Activated CD8-positive, alpha-beta memory T cell treated with anti-CD3 and anti-CD28 coated beads for 36 hours (primary cell): ENCODE measurements at regions not wholly inside any gene's neighbourhood (a gene's known extent, or its start where the extent isn't known, plus 50 kb on each side); places are given as distances from the start of the nearest gene placed in this dataset.
"Not testable (repeated sequence)": the region's sequence is repeated elsewhere in the genome, so short reads cannot be mapped to it uniquely, and the experiment has no call there.

Experiments used
- CTCF ChIA-PET: fragments of 350-600 bp; sonication (Branson Sonifier 250); formaldehyde crosslinking; loops from one replicate; lab custom pipeline; 2021; ENCODE audit warnings: antibody characterized with exemption; lab: Charles Lee
- POLR2A ChIA-PET: fragments of 350-600 bp; sonication (Branson Sonifier 250); formaldehyde crosslinking; loops from one replicate; lab custom pipeline; 2021; ENCODE audit warnings: antibody characterized with exemption; lab: Charles Lee

DNA sequence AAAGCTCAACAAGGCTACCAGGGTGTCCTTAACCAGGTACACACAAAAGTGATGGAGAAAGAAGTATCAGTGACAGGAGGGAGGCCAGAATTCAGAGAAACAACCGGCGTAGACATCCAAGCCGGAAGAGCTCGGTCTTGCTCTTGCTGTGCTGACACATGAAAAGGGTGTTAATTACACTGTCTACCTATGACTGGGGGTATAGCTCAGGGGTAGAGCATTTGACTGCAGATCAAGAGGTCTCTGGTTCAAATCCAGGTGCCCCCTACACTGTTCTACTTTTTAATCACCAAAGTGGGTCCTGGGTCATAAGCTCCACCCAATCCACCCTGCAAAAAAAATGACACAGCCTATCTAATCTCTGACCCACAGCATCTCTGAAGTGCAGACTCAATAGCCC lies 86.9 kb upstream of the ZNF746 start:
- POLR2A ChIA-PET = interaction anchor here (1.0 kb wide), 1 partner anchor 9 kb away, joined by 3 read pairs; no protein-coding TSS in a partner anchor
- CTCF ChIA-PET = no interaction called here

DNA sequence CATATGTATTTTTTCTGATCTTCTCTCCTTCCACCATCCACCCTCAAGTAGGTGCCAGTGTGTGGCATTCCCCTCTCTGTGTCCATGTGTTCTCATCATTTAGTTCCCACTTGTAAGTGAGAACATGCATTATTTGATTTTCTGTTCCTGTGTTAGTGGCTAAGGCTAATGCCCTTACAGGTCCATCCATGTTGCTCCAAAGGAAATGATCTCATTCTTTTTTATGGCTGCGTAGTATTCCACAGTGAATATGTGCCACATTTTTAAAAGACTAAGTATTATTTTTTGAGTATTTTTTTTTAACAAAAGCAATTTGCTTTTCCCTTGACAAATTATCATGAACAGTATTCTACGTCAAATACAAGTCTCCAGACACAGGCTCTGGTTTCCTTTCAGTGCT lies 86.4 kb upstream of the ZNF746 start:
- CTCF ChIA-PET = no interaction called here
- POLR2A ChIA-PET = no interaction called here

DNA sequence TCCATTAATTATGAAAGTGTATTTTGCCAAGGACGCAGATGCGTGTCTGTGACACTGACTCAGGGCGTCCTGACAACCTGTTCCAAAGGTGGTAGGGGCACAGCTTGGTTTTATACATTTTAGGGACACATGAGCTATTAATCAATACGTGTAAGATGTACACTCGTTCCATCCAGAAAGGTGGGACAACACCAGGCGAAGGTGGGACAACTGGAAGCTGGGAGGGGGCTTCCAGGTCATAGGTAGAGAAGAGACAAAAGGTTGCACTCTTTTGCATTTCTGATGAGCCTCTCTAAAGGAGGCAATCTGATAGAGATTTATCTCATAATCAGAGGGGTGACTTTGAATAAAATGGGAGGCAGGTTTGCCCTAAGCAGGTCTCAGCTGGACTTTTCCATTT lies 82.7 kb upstream of the ZNF746 start:
- ChIA-PET CTCF (interaction anchor here (0.7 to 1.4 kb wide), 2 partner anchors 44 to 243 kb away, joined by 3 read pairs; no protein-coding TSS in a partner anchor), POLR2A (no interaction called here)

DNA sequence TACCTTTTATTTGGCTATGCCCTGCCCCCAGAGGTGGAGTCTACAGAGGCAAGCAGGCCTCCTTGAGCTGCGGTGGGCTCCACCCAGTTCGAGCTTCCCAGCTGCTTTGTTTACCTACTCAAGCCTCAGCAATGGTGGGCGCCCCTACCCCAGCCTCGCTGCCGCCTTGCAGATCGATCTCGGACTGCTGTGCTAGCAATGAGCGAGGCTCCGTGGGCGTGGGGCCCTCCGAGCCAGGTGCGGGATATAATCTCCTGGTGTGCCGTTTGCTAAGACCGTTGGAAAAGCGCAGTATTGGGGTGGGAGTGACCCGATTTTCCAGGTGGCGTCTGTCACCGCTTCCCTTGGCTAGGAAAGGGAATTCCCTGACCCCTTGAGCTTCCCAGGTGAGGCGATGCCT lies 81.8 kb upstream of the ZNF746 start:
- CTCF ChIA-PET, POLR2A ChIA-PET: not testable (repeated sequence)

DNA sequence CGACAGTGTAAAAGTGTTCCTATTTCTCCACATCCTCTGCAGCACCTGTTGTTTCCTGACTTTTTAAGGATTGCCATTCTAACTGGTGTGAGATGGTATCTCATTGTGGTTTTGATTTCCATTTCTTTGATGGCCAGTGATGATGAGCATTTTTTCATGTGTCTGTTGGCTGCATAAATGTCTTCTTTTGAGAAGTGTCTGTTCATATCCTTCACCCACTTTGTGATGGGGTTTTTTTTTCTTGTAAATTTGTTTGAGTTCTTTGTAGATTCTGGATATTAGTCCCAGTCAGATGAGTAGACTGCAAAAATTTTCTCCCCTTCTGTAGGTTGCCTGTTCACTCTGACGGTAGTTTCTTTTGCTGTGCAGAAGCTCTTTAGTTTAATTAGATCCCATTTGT lies 76.8 kb upstream of the ZNF746 start:
- POLR2A ChIA-PET, CTCF ChIA-PET: not testable (repeated sequence)

DNA sequence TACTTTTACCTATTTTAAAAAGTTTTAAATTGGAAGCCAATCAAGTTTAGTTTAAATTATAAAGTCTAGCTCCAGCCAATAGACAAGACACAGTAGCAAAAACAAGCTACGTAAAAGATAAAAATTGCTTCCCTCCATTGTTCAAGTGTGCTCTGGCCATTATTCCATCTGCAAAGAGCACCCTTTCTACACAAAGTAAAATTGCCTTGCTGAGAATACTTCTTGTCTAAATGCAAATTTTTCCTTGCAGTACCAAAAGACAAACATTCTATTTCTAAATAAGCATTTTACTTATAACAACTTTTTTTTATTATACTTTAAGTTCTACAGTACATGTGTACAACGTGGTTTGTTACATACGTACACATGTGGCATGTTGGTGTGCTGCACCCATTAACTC lies 75.9 kb upstream of the ZNF746 start:
- CTCF ChIA-PET = no interaction called here

DNA sequence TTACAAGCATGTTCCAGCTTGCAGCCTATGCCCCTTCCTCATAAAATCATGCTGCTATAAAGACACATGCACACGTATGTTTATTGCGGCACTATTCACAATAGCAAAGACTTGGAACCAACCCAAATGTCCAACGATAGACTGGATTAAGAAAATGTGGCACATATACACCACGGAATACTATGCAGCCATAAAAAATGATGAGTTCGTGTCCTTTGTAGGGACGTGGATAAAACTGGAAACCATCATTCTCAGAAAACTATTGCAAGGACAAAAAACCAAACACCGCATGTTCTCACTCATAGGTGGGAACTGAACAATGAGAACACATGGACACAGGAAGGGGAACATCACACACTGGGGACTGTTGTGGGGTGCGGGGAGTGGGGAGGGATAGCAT lies 75.3 kb upstream of the ZNF746 start:
- CTCF ChIA-PET, POLR2A ChIA-PET: not testable (repeated sequence)

More for the DNA sequence above, 75.9 kb upstream of the ZNF746 start:
- POLR2A ChIA-PET = no interaction called here

DNA sequence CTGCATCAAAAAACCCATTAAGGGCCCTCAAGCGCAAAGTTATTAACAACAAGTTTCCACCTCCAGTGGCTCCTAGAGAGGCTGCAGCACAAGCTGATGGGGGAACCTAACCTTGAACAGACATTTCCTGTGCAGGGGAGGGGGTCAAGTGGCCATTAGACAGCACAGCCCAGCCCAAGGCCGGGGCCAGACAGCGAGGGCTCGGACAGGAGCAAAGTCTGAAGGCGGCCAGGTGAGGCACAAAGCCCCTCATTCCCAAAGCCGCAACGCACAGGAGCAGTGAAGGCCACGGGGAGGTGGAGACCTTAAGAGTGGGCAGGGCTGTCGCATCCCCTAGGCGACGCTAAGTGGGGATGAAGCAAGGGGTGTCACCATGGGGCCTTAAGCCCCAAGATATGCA lies 73.2 kb upstream of the ZNF746 start:
- ChIA-PET CTCF (no interaction called here), POLR2A (no interaction called here)

DNA sequence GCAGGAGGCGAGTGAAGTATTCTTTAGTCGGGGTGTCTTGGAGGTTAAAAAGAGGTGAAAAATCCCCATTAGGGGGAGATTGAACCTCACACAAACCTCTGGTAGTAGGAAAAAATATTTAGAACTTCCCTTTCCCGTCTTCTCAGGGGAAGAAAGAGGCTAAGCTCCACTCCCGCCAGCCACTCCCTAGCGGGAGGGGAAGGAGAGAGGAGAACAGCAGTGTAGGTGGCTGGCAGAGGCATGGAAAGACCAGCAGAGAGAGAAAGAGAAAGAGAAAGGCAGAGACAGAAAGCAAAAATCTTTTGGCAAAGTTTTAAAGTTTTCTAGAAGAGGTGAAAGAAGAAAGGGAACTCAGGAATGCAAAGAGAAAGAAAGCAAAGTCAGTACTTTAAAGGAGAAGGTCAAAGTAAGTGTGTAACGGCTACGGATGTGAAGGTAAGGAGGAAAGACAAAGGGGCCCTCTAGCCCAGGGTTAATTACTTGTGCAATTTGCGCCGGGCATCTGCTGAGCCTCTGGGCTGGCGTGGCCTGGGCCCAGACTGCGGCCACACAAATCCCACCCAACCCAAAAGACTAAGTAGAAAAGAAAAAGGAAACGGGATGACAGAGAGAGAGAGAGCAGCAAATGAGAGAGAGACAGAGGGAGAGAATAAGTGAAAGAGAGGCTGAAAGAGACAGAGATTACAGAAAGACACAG lies 72.3 kb upstream of the ZNF746 start:
- POLR2A ChIA-PET = no interaction called here
- CTCF ChIA-PET = no interaction called here

DNA sequence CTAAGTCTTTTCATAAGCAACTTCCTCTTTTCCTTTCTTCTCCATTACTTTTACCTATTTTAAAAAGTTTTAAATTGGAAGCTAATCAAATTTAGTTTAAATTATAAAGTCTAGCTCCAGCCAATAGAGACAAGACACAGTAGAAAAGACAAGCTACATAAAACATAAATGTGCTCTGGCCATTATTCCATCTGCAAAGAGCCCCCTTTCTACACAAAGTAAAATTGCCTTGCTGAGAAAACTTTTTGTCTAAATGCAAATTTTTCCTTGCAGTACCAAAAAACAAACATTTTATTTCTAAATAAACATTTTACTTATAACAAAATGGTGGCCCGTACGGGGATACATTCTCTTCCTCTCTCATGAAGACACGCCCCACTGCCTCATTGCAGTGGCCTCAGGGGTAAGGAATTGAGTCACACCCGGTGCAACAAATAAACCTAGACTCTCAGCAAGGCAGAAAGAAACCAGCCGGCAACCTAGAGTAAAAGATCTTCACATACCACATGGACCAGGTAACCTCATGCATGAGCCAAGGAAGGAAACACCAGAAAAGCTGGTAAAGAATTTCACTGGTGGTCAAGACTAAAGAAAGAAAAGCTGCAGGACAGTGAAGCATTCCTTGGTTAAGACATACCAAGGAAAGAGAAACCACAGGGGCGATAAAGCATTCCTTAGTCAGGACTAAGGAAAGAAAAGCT lies 71.6 kb upstream of the ZNF746 start:
- CTCF ChIA-PET = no interaction called here

DNA sequence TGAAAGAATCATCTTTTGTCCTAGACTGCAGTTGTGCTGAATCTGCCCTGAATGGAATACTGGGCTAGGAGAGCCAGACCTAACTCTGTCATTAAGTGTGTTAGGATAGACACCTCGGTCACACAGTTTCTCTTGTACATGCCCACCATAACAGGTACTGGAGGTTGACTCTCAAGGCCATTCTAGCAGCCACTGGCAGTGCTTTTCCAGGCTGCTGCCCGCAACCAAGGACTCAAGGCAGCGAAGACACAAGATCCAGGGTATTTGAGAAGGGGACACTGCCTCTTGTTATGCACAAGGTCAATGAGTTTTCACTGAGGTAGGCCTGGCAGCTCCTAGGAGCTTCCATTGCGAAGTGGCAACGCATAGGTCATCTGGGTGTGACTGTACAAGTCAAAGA lies 70.6 kb upstream of the ZNF746 start:
- CTCF ChIA-PET = interaction anchor here (0.6 kb wide), 1 partner anchor 116 kb away, joined by 3 read pairs; no protein-coding TSS in a partner anchor
- POLR2A ChIA-PET = no interaction called here

More for the DNA sequence above, 71.6 kb upstream of the ZNF746 start:
- POLR2A ChIA-PET = no interaction called here

DNA sequence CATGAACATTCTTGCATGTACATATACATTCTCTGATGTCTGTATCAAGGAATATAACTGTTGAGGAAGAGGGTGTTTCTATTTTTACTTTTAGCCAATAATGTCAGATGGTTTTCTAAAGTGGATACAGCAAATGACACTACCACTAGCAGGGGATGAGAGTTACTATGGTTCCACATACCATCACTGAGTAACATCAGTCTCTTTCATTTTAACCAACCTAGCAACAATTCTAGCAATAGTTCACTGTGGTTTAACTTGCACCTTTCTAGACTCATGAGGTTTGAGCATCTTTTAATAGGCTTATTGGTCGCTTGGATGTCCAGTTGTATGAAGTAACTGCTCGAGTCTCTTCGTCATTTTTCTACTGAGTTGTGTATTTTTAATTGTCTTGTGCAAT lies 68.5 kb upstream of the ZNF746 start:
- ChIA-PET CTCF (no interaction called here), POLR2A (no interaction called here)

DNA sequence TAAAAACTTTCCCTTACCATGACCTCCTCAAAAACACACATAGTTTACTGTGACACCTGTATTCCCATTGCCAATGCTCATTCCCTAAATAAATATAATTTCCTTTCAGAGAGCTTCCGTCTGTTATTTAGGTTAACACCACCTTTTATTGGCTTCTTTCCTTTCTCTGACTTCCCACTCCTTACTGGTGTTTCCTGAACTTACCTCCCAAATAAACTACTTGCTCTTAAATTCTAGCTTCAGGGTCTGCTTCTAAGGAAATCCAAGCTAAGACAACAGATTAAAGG lies 67.4 kb upstream of the ZNF746 start:
- POLR2A ChIA-PET = no interaction called here

DNA sequence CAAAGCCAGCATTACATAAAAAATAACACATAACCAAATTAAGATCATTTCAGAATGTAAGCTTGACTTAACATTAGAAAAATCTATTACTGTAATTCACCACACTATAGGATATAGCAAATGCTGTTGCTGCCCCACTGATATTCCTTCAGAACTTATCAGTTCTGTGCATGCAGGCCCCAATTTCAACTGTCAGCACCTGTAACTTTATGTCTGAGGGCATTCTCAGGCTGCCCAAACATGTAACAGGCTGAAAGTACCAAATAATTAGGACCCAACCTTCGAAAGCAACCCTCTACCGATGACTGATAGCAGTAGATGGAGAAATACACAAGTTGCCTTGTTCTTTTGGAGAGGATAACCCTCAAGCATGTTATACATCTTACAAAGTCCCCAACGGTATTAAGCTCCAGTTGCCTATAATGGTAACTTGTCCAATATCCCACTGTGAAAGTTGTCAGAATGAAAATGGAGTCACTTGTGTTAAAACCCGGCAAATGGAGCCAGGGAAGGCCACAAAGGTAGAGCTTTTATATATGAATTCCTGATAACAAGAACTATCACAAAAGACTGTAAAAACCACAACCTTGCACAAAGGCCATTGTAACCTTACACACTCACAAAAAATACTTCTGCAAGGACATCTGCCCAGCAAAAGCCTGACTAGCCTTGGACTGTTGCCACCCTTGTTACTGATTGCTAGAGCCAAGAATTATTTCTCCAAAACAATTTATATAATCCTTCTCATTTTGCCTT lies 66.9 kb upstream of the ZNF746 start:
- POLR2A ChIA-PET = no interaction called here
- CTCF ChIA-PET = no interaction called here

More for the DNA sequence above, 67.4 kb upstream of the ZNF746 start:
- CTCF ChIA-PET = no interaction called here

DNA sequence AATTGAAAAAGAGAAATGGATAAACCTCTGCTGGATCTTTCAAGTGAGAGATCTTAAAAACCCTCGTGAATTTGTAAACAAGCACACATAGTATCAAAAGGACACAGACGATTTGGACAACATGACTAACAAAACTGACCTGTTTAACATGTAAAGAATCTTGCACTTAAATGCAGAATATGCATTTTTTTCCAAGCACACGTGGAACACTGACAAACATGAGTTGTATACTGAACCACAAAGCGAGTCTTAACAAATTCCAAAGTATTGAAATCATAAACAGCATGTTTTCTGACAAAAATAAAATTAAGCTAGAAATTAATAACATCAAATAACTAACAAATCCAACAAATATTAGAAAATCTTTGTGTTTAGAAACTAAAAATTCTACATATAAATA lies 65.0 kb upstream of the ZNF746 start:
- ChIA-PET CTCF (interaction anchor here (0.6 kb wide), 1 partner anchor 73 kb away, joined by 3 read pairs; no protein-coding TSS in a partner anchor), POLR2A (no interaction called here)

DNA sequence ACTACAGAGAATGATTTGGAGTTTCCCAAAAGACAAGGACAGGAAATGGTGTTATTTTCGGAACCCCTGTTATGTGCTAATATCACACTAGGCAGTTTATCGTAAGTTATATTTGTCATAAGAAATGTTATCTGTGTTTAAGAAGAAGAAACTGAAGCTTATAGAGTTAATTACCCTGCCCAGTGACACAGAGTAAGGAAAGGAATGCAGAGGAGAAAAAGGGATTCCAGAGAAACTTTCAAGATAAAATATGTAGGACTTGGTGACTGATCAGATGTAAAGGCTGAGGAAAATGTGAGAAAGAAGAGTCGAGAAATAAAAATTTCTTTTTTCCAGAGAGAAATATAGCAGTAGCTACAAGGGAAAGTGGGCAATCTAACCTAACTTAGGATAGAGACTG lies 63.5 kb upstream of the ZNF746 start:
- ChIA-PET POLR2A (no interaction called here), CTCF (no interaction called here)

DNA sequence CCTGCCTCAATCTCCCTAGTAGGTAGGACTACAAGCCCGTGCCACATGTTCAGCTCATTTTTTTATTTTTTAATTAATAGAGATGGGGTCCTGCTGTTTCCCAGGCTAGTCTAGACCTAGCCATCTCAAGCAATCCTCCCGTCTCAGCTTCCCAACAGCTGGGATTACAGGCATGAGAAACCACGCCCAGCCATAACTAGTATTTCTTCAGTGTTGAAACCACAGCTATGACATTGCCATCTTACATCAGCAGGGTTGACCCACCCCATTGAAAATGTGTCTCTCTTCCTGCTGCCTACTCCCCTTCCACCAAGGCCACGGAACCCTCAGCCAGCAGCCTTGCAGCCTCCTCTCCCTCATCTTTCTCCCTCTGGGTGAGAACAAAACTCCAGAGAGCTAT lies 62.1 kb upstream of the ZNF746 start:
- ChIA-PET POLR2A (interaction anchor here (0.7 kb wide), 1 partner anchor 173 kb away, joined by 4 read pairs; no protein-coding TSS in a partner anchor), CTCF (no interaction called here)

DNA sequence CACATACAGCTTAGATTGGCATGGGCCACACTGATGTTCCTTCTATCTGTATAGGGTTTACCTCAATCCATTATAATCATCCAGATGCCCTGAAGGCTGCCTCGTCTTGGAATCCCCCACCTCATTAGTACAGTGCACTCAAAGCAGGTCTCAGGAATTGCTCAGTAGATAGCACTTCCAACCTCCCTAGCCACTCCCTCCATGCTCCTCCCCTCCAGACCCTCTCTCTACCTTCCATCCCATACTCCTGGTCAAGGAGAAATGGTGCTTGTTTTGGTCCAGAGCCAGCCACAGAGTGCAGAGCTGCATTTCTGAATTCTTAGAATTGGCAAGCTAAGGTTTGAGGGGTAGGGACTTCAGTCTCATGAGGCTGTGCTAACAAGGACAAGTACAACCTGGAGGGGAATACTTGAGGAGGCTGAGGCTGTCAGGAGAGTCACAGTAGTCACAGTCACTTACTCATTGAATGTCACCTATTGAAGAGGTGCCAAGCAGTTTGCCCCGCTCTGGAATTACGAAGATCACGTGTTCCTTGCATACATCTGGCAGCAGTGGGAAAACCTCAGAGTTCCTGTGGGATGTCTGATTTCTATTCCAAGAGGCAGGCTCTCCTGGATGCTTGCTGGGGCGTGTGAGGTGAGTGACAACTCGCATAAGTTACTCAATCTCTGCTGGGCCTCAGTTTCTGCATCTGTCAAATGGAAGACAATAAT lies 60.7 kb upstream of the ZNF746 start:
- POLR2A ChIA-PET = no interaction called here
- CTCF ChIA-PET = no interaction called here

DNA sequence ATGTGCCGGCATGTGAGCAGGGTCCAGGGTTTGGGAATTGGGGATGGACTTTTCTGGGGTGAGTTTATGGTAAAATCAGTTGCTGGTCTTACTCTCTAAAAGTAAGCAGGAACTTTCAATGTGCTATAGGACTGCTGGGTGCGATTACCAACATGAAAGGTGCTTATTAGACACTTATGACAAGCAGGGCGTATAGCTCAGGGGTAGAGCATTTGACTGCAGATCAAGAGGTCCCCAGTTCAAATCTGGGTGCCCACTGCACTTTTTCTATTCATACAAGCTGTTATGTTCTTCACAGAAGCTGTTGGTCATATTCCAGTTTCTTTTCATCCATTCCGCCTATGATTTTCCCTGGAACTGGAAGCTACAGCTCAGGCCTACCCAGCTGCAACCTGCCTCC lies 58.9 kb upstream of the ZNF746 start:
- POLR2A ChIA-PET, CTCF ChIA-PET: not testable (repeated sequence)

DNA sequence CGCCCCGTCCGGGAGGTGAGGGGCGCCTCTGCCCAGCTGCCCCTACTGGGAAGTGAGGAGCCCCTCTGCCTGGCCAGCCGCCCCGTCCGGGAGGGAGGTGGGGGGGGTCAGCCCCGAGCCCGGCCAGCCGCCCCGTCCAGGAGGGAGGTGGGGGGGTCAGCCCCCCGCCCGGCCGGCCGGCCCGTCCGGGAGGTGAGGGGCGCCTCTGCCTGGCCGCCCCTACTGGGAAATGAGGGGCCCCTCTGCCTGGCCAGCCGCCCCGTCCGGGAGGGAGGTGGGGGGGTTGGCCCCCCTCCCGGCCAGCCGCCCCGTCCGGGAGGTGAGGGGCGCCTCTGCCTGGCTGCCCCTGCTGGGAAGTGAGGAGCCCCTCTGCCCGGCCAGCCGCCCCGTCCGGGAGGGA lies 57.2 kb upstream of the ZNF746 start:
- CTCF ChIA-PET, POLR2A ChIA-PET: not testable (repeated sequence)
